HCEC 1CT (cell line): ENCODE measurements at regions not wholly inside any gene's neighbourhood (a gene's known extent, or its start where the extent isn't known, plus 50 kb on each side); places are given as distances from the start of the nearest gene placed in this dataset.
"Not testable (repeated sequence)": the region's sequence is repeated elsewhere in the genome, so short reads cannot be mapped to it uniquely, and the experiment has no call there.

Source experiments
- DNase-seq: peaks from one replicate; pipeline ENCODE4 v3.0.0-alpha.2; 2017

DNA sequence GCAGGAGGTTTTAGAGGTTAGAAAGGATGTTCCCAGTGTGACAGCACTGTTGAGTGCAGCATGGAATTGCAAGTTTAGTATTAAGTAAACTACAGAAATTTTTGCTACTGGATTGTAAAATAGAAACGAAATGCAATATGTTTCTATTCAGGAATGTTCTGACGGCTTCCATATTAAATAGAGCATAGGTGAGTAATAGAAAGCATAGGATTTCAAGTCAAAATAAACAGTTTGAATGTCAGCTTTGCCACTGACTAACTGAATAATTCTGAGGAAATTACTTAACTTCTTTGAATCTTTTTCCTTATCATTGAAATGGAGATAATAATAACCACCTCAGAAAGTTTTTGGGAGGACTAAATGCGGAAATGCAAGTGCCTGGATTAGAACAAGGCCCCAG is 331.9 kb upstream of the GK2 start:
- no peak for DNase-seq

- no peak for DNase-seq
These were observed 315.5 kb upstream of the GK2 start for GRCh38 chr4:79723507-79723906.

GRCh38 chr4:79700356-79700755 is 292.3 kb upstream of the GK2 start:
- DNase-seq = no peak

DNA sequence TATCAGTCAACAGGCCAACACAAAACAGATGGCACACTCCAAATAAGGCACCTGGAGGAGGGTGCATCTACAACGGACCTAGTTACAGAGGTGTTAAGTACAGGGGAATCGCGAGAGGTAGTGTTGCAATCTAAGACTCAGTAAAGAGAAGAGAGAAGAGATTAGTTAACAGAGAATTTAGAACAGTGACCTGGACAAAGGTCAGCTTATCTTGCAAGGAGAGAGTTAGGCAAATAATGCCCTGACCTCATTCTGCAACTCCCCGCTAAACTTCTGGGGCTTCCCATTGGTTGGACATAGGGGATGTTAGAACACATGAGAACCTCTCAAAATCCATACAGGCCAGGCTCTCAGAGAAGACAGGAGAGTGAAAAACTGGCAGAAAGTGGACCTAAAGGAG is 289.4 kb upstream of the GK2 start:
- no peak for DNase-seq

- DNase-seq = not testable (repeated sequence)
These were observed 288.5 kb upstream of the GK2 start for GRCh38 chr4:79696534-79696933.

- DNase-seq = no peak
These were observed 287.8 kb upstream of the GK2 start for GRCh38 chr4:79695848-79696247.

DNA sequence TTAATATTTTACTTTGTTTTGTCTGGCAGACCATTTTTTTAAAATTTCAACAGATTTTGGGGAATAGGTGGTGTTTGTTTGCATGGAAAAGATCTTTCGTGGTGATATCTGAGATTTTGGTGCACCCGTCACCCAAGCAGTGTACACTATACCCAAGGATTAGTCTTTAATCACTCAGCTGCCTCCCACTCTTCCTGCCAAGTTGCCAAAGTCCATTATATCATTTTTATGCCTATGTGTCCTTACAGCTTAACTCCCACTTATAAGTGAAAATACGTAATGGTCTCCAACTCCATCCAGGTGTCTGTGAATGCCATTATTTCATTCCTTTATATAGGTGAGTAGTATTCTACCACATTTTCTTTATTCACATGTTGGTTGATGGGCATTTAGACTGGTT is 281.7 kb upstream of the GK2 start:
- DNase-seq = no peak

GRCh38 chr4:79688691-79689090 is 280.7 kb upstream of the GK2 start:
- DNase-seq = no peak

DNA sequence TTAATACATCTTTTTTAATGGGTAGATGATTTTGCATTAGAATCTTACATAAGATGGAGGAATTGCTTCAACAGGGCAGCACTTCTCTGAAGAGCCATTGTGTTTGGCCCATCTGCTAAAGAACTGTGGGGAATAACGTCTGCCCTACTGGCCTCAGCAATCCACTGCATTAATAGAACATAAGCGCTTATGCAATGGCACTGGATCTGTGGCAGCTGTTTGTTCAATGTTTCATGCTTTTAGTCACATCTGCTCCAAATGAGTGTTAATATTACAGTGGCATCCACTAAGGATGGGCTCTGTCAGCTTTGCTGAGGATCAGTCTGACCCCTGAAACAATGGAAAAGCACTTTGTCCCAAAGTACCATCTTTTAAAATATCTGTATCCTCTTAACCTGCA is 279.0 kb upstream of the GK2 start:
- no peak for DNase-seq

DNA sequence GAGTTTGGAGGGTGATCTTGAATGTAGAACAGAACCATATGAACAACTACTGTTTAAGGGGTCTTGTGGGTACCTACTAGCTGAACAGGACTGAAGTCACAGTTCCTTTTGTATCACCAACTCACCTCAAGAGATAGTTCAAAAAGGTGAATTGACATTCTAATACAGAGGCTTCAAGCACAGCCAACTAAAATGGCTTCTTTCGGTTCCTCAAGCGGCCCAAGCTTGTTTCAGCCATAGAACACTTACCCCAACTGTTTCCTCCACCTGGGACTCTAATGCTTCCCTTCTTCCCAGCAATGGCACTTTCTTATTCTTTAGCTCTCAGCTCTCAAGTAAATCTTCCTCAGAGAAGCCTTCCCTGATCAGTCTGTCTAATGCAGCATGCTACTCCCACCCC is 277.5 kb upstream of the GK2 start:
- DNase-seq = no peak

- DNase-seq = no peak
These were observed 276.5 kb upstream of the GK2 start for GRCh38 chr4:79684516-79684915.

DNA sequence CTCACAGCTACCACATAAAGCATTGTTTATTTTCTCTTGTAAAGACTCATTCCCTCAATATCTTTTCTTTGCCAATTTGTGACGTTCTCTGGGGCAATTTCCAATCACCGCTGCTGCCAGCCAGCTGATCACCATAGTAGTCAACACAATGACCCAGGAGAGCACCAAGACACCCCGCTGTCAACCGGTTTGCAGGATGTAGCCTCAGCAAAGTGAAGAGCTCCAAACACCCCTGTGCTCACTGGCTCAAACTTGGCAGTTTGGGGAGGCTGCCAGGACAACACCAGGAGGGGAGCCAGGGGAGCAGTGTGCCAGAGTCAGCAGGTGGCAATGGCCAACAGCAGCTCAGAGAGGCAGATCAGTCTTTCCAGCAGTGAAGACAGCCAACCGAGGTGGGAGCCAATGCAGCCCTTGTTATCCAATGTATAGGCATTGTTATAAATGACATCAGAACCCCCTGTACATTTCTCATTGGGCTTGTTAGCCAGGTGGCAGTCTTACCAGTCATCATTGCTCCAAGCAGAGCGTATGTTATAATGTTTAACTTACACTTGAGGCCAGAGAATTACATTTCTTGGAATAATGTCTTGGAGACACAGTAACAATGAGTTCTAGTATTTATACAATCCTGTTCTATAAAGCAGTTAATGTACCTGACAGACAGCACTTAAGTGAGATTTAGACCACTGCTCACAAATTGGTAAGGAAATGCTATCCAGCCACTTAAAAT is 274.9 kb upstream of the GK2 start:
- no peak for DNase-seq

DNA sequence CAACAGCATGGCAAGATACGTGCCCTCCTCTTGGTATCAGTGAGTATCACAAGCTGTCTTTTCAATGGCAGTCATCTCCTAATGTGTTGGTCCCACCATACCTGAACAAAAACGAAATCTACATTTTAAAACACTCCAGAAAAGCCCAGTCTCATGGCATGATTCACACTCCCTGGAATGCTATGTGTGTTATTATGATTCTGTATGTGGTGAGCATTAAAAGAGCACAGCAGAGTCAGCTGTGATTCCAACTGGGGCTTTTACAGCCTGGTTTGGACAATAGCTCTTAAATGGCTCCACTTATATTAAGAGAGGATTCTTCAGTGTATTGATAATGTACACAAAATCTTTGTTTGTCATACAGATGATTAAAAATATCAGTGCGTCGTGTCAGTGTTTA is 274.1 kb upstream of the GK2 start:
- peak; percentile 1 for DNase-seq

GRCh38 chr4:79679859-79680258 is 271.8 kb upstream of the GK2 start:
- no peak for DNase-seq

DNA sequence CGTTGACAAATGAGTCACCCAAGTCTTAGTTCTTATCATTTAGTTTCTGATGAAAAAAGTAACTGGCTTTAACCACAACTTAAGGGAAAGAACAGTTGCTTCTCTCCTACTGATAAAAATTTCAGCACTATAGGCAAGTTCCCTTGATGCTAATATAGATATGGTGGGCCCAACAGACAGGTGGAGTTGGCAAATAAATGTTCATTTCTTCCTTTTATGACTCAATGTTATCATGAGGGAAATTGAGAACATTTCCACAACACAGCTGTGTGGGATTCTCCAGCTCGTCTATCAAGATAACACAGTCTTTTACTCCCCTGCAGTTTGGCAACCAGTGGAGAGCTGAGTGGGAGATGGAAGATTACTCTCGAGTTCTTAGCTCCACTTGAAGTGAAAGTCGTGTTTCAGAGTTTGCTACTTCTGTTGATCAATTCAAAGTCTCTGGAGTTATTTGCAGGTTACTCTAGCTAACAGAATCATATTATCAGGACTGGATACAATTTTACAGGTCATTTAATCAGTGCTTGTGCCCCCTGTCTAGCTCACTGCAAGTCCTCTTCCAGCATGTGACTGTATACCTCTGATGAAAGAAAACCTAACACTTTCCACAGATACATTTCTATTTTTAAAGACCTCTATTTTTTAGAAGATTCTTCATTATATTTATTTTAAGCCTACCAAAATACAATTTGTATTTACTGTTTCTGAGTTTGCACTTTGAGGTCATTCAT is 270.6 kb upstream of the GK2 start:
- DNase-seq = no peak

- DNase-seq = peak; percentile 1
These were observed 268.7 kb upstream of the GK2 start for GRCh38 chr4:79676705-79677104.

- not testable (repeated sequence) for DNase-seq
These were observed 266.9 kb upstream of the GK2 start for GRCh38 chr4:79674906-79675305.

DNA sequence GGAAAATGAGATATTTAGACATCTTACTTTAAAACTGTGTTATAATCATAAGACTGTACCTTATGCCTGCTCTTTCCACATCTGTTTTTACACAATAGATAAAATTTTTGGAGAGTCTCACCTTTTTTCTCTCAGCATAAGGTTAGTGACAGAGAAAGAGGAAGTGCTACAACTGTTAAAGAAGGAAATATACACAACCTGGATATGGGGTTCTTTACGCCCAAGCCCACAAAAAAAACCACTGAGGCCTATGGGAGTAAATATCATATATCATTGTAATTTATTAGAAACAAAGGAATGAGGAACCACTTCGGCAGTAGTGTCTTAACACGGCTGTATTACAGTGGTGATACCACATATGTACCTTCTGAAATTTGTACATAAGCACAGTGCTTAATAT is 265.9 kb upstream of the GK2 start:
- DNase-seq = no peak

- no peak for DNase-seq
These were observed 265.3 kb upstream of the GK2 start for GRCh38 chr4:79673377-79673776.

DNA sequence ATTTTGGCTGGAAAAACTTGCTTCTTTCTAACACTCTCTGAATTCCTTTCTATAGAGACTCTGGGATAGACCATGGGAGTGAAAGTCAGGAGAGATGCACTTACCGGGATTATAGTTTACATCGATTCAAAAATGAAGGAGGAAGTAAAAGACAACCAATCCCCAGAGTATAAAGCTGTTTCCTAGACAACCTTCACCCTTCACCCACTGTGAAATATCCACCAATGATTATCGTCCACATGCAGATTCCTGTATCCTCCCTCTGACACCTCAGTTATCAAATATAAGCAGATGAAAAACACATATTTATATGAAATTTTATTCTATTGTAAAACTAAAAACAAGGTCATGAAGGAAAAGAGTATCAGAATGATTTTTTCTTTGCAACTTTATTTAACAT is 258.8 kb upstream of the GK2 start:
- DNase-seq = no peak

GRCh38 chr4:79666112-79666511 is 258.1 kb upstream of the GK2 start:
- no peak for DNase-seq

DNA sequence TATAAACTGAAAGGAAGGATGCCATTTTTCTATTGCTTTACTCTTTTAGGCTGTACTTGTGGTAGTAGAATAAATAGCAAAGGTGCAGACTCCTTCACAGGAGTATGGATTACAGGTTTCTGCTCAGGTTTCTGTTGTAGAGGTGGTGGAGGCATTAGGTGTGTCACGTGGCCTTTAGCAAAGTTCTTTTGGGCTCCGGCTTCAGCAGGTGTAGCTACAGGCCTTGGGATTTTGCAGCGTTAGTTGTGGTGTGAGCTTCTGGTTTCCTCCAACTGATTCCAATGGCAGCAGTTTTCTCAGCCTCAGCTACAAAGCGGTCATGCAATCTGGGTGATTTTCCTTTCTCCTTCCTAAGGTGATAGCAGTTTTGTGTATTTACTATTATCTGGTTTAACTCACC is 255.8 kb upstream of the GK2 start:
- DNase-seq = no peak

DNA sequence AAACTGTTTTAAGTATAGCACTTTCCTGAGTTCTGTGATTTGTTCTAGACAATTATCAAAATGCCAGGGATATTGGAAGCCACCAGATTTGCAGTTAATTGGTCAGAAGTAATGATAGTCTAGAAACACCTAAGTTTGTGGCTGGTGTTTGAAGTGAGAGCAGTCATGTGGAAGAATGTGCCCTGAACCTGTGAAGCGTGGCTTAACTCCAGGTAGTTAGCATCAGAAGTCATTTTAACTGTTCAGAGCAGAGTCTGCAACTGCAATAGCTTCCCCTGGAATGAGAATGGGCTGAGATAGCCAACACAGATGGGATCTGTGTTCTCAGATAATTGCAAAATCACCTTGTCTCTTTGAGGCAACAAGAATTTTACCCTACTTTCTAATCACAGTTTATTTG is 255.1 kb upstream of the GK2 start:
- DNase-seq = no peak

GRCh38 chr4:79662651-79663050 is 254.6 kb upstream of the GK2 start:
- no peak for DNase-seq

DNA sequence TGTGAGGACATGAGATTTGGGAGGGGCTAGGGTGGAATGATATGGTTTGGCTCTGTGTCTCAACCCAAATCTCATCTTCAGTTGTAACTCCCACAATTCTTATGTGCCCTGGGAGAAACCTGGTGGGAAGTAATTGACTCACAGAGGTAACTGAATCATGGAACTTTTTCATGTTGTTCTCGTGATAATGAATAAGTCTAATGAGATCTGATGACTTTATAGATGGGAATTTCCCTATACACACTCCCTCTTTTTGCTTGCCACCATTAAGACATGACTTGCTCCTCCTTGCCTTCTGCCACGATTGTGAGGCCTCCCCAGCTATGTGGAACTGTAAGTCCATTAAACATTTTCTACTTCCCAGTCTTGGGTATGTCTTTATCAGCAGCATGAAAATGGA is 253.2 kb upstream of the GK2 start:
- DNase-seq = no peak
